HG03439 (cell line): ENCODE measurements at regions not wholly inside any gene's neighbourhood (a gene's known extent, or its start where the extent isn't known, plus 50 kb on each side); places are given as distances from the start of the nearest gene placed in this dataset.
"Not testable (repeated sequence)": the region's sequence is repeated elsewhere in the genome, so short reads cannot be mapped to it uniquely, and the experiment has no call there.

Experiments
- ATAC-seq: cut with Tn5 transposase; IDR thresholded peaks from one replicate; pipeline ENCODE4 v1.9.1; 2021; ENCODE audit warnings: mild to moderate bottlenecking, moderate library complexity; ENCODE audit not compliant: unreplicated experiment

DNA sequence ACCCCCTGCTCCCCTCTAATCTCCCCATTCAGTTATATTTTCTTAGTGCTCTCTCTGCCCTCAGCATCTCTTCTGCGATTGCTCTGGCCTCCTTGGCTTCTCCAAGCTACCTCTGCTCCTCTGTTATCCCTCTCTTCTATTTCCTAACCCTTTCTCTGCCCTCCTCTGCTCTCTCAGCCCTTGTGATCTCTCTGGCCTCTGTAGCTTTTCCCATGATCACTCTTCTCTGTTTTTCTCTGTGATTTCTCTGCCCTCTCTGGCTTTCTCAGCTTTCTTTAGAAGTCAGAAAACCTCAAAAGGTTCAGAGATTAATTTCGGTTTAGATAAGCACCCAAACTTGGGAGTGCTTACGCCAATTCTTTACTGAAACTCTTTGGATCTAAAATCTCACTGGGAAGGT lies 795.0 kb downstream of the DIAPH3 start:
- ATAC-seq: no peak

DNA sequence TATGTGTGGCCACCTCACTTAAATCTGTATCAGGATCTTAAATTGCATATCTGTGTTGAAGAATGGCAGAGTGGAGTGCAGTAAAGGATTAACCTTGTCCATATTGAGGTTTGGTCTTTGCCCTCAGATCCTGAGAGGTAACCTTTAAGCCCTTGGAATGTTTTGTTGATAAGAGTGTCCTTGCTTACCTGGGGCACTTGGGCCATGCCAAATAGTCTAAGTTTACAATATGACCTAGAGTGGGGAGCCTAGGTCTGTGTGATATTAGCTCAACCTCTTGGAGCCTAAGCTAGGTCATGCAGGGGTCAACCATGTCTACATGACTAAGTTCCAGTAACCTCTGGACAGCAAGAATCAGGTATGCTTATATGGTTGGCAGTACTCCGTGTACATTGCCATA lies 792.5 kb downstream of the DIAPH3 start:
- ATAC-seq: no peak

GRCh38 chr13:59373341-59373740 lies 790.4 kb downstream of the DIAPH3 start:
- no peak for ATAC-seq

GRCh38 chr13:59374691-59375090 lies 789.0 kb downstream of the DIAPH3 start:
- ATAC-seq: no peak

DNA sequence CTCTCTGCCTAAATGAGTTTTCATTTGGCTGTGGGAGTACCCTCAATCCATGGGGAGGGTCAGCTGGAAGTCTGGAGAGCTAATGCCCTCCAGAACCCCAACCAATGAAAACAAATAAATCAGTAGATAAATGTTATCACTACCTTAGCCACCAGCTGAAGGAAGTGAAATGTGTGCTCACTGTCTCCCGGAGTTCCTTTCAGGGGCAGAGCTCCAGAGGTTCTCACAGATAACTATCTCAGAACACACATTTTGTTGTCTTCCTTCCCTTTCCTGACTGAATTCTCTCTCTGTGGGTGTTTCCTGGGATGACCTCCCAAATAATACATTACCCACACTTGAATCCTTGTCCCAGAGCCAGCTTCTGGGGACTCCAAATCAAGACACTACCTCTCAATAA lies 779.6 kb downstream of the DIAPH3 start:
- ATAC-seq: no peak

DNA sequence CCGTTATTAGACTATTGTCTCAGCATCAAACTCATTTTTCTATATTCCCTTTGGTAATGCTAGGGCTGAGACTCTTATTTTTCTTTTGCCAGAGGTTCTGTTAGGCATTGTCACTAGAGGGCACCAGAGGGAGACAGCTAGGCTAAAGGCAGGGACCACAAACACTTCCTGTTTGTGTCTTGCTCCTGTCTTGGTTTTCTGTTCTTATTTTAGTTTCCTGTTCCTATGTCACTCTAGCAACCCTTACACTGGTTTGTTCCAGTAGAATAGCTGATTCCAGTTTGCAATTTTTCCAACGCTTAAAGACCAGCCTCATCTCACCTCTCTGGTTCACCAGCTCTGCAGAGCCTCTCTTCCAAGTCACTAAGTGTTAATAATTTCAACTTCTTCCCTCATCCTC lies 772.0 kb downstream of the DIAPH3 start:
- peak; percentile 99 for ATAC-seq

DNA sequence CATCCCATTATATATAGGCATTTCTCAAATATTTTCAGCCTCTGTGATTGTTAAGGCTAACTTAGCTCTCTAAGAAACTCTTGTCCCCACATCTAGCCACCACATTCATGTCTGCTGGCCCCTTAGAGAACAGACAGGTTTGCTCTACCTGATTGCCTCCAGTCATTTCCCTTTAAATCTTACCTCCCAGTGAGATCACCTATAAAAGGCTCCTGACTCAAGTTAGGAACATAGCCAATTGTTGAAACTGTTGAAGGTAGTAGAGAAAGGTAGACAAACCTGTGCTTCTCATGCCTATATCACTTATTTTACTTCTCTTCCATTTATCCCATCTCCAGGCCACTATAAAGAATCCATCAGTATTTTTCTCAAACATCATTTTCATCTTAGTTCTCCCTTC lies 771.4 kb downstream of the DIAPH3 start:
- ATAC-seq: no peak

GRCh38 chr13:59394496-59394895 lies 769.2 kb downstream of the DIAPH3 start:
- no peak for ATAC-seq

GRCh38 chr13:59398127-59398526 lies 765.6 kb downstream of the DIAPH3 start:
- ATAC-seq: no peak

DNA sequence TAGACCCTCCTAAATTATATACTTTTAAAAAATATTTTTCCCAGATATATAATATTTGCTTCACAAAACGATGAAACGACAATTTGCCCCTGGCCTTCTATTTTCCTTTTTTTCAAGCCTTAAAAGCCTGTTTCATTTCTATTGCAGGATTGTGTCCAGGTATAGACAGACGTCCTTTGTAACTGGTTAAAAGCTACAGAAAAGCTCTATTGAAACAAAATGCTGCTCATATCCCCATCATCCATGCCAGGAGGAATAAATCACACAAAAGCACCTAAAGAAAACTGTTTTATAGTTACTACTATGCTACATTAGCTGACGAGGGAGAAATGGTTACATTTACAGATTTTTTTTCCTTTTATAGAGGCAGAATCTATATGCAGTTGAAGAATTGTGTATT lies 765.1 kb downstream of the DIAPH3 start:
- ATAC-seq: no peak

DNA sequence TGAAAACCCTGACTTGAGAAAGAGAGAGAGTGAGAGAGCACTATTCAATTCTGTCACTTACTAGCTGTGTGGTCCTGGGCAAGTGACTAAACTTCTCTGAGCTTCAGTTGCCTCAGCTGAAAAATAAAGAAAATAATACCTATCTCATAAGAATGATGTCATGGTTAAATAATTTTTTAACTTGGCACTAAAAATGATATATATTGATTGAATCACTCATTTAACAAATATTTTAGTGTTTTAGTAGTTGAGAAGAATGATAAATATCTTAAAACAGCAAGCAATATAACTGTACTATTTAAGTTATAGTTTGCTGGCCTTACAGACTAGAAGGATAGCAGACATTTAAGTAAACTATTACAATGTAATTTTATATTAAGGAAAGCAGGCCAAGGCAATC lies 764.2 kb downstream of the DIAPH3 start:
- no peak for ATAC-seq

DNA sequence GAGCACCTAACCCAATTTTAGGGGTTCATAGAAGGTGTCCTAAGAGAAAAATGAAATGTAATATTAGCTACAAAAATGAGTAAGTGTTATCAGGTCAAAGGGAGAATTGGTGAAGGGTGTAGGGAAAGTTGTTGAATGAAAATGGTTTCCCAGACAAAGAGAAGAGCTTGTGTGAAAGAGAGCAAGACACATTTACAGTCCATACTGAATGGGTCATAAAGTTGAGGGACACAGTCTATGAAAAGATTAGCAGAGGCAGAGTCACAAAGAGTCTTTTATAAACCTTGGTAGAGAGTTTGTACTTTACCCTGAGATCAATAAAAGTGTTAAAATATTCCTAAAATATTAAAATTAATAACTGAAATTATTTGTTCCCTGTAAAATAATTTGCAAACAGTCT lies 759.4 kb downstream of the DIAPH3 start:
- no peak for ATAC-seq

DNA sequence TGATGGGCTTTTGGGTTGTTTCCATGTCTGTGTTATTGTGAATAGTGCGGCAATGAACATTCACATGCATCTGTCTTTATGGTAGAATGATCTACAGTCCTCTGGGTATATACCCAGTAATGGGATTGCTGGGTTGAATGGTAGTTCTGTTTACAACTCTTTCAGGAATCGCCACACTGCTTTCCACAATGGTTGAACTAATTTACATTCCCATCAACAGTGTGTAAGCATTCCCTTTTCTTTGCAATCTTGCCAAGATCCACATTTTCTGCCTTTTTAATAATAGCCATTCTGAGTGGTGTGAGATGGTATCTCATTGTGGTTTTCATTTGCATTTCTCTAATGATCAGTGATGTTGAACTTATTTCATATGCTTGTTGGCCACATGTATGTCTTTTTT lies 756.5 kb downstream of the DIAPH3 start:
- ATAC-seq: not testable (repeated sequence)

DNA sequence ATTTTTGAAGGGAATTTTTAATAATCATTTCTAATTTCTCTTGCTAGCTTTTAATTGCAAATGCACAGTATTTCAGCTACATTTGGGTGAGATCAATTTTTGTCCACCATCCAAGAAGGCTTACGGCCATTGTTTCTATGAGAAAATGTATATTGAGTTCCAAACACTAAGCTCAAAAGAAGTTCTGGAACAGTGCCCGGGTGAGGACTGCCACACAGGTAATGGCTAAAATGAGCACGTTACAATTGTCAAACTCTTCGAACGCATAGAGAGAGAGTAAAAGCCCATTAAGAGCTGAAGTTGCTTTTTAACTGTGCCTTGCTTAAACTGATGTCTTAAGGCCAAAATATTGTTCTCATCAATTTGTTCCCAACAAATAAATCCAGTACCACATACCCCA lies 755.0 kb downstream of the DIAPH3 start:
- ATAC-seq: no peak

- ATAC-seq: no peak
These were observed 754.5 kb downstream of the DIAPH3 start for GRCh38 chr13:59409211-59409610.

DNA sequence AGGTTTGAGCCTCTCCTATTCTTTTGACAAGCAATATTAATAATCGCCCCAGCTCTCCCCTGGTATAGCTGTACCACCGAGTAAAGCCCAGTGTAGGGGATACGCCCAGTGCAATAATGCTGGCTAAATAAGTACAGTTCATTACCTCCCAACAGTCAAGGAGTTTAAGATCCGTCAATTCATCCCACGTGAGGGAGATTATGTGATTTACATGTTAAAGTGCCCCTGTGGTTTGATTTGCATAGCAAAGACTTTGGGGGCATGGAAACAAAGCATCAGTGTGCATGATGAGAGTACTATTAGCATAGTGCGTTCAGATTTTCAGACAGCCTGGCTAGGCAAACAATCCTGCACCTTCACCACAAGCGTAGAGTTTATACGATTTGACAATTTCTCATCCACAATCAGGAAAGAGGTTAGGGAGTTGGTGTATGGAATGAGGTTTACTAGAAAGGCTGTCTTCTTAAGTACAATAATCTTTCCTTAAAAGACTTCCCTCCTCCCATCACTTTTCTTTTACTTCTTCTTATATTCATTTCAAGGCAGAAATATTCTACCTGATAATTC lies 754.0 kb downstream of the DIAPH3 start:
- ATAC-seq: no peak

GRCh38 chr13:59413126-59413525 lies 750.6 kb downstream of the DIAPH3 start:
- no peak for ATAC-seq

- ATAC-seq: no peak
These were observed 749.7 kb downstream of the DIAPH3 start for GRCh38 chr13:59414006-59414405.

- ATAC-seq: no peak
These were observed 748.2 kb downstream of the DIAPH3 start for GRCh38 chr13:59415498-59415897.

DNA sequence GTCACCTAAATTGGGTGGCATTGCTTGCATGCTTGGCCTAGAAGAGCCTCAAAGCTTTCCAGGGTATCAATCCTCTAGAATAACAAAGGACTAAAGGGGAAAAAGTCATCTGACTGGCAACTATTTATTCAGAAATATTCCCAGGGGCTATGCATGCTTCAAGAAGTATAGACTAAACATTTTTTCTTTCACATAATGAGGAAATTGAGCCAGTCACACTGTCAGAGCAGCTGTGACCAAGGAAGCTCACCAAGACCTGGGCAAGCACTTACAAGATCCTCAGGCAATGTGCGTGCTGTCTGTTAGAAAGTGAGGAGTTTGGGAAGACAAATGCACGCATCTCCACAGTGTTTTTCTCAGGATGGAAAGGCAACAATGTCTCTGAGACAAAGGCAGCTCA lies 747.2 kb downstream of the DIAPH3 start:
- no peak for ATAC-seq

DNA sequence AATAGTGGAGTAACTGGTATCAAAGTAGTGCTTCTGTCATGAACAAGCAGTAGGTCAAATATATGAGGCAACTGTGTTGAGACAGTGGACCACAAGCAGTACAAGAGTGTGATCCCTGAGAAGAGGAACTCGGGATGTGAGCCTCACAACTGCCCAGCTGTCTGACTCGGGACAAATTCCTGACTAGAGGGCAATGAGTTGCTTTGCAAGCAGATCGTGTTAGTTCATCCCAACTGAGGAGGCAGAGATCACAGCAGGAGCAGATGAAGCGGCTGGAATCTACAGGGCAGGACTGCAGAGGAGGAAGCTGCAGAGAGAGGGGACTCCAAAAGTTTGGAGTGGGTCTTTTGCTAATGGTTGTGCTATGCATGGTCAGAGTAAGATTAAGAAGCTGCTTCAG lies 741.1 kb downstream of the DIAPH3 start:
- no peak for ATAC-seq

DNA sequence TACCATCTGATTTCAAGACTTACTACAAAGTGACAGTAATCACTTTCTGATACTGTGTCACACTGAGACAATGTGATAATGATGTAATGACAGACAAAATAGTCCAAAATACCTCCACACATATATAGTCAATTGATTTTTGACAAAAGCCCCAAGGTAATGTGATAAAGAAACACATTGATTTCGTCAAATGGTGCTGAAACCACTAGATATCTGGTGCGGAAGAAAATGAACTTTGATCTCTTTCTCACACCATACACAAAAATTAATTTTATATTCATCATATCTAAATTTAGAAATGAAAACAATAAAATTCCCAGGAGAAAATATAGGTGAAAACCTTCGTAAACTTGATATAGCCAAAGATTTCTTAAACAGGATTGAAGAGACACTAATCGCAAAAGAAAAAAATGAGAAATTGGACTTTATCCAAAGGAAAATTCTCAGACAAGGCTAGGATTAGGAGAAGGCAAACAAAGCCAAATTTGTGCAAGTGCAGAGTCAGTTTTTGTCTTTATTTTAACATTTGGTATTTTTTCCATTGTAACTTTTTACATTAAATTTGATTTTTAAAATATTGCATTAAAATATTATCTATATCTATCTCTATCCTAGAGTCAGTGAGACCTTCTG lies 739.9 kb downstream of the DIAPH3 start:
- ATAC-seq: no peak

GRCh38 chr13:59424661-59425060 lies 739.1 kb downstream of the DIAPH3 start:
- ATAC-seq: no peak
